ENCODE measurements at regions not wholly inside any gene's neighbourhood (a gene's known extent, or its start where the extent isn't known, plus 50 kb on each side); places are given as distances from the start of the nearest gene placed in this dataset.

- TF ChIP-seq CHD1 (IDR thresholded peaks at IDR 0.05; ENCODE audit: low read depth, low read length), result no peak
- no peak for TF ChIP-seq CTCF (IDR thresholded peaks at IDR 0.05 in 2 of 3, conservative IDR thresholded peaks at IDR 0.05 in 1 of 3; ENCODE audit: control insufficient read depth in 2 of 3, extremely low read depth in 1 of 3, insufficient read depth in 1 of 3, low read depth in 3 of 3, low read length in 3 of 3)
Measured at GRCh38 chr2:59967691-59968090, 585.8 kb downstream of the BCL11A start.

Measured in GM12878 (cell line).